Esophagus muscularis mucosa (tissue), 4 donors: ENCODE measurements at regions not wholly inside any gene's neighbourhood (a gene's known extent, or its start where the extent isn't known, plus 50 kb on each side); places are given as distances from the start of the nearest gene placed in this dataset.
A peak's percentile ranks its signal among the peaks of the same experiment; 100 is the strongest.

Experiments
- DNase-seq: peaks from one replicate; pipeline ENCODE4 v3.0.0-alpha.2; 2017; ENCODE audit errors: extremely low spot score
- H3K27ac ChIP-seq, 4 donors: fragments of 200-600 bp; sonication (generic); replicated peaks in 1 of 4; 1 replicate in 3 of 4; 2 replicates in 1 of 4; pipeline ENCODE4 v1.5.1; 2016 to 2019; ENCODE audit warnings: mild to moderate bottlenecking in 1 of 4
- H3K27me3 ChIP-seq, 4 donors: fragments of 200-600 bp; sonication (generic); one replicate each; pipeline versions ENCODE4 v1.5.1 to v1.6.0; 2016 to 2019
- H3K36me3 ChIP-seq, 4 donors: fragments of 200-600 bp; sonication (generic); one replicate each; pipeline ENCODE4 v1.5.1; 2016 to 2019
- H3K4me1 ChIP-seq, 4 donors: fragments of 200-600 bp; sonication (generic); one replicate each; pipeline ENCODE4 v1.5.1; 2016 to 2019
- H3K4me3 ChIP-seq, 4 donors: fragments of 200-600 bp; sonication (generic); 1 replicate in 2 of 4; 2 replicates in 2 of 4; pipeline ENCODE4 v1.5.1; 2016 to 2019; ENCODE audit warnings: mild to moderate bottlenecking in 4 of 4, moderate library complexity in 1 of 4
- H3K9me3 ChIP-seq, 4 donors: fragments of 200-600 bp; sonication (generic); 1 replicate in 3 of 4; 2 replicates in 1 of 4; pipeline ENCODE4 v1.5.1; 2016 to 2019
- CTCF ChIP-seq, 3 experiments: fragments of 200-600 bp in 2 of 3; fragments of 450-650 bp in 1 of 3; sonication (generic) in 2 of 3; IDR thresholded peaks; one replicate each; pipeline ENCODE4 v1.5.1; 2017 to 2019; ENCODE audit warnings: antibody characterized with exemption in 3 of 3, mild to moderate bottlenecking in 2 of 3, moderate library complexity in 1 of 3
- EP300 ChIP-seq: sonication (generic); formaldehyde crosslinking; IDR thresholded peaks from one replicate; pipeline ENCODE4 v1.6.1; 2017; ENCODE audit warnings: antibody characterized with exemption
- POLR2A ChIP-seq: fragments of 450-650 bp; IDR thresholded peaks from one replicate; pipeline ENCODE4 v1.6.1; 2017; ENCODE audit warnings: antibody characterized with exemption, moderate library complexity, mild to moderate bottlenecking, low read depth
- POLR2AphosphoS5 ChIP-seq, 2 donors: sonication (generic); formaldehyde crosslinking; IDR thresholded peaks; one replicate each; pipeline ENCODE4 v1.6.1; 2017; ENCODE audit warnings: antibody characterized with exemption in 2 of 2
- WGBS: methylation state at CpG from one replicate; pipeline ENCODE4 v1.1.5; 2018; 5-methylcytosine and 5-hydroxymethylcytosine counted together
- intact Hi-C: fragments of 100-400 bp; cut with DNase I; formaldehyde crosslinking; loops from one replicate; pipeline ENCODE4 v1.15.1; 2023

- Histone ChIP-seq H3K4me1 (peaks cover 50 to 84% (median 79%) of the 10 kb centered on the region in 4 donors), H3K27ac (peak overlapping the region; percentile 82 to 86 (median 85)), H3K36me3 (no peaks in the 10 kb centered on the region), H3K9me3 (no peaks in the 10 kb centered on the region), H3K4me3 (no peak overlapping the region), H3K27me3 (no peaks in the 10 kb centered on the region)
- TF ChIP-seq POLR2AphosphoS5 (IDR thresholded peaks at IDR 0.05) = peak; percentile 45 to 79
- TF ChIP-seq POLR2A = no peak
- DNase-seq = no peak
- intact Hi-C loops = no loop called here
- 37% methylated on average over 6 of the region's 6 CpGs for WGBS
Observed at GRCh38 chr6:44049163-44049988, 77.9 kb downstream of the MRPL14 start.

DNA sequence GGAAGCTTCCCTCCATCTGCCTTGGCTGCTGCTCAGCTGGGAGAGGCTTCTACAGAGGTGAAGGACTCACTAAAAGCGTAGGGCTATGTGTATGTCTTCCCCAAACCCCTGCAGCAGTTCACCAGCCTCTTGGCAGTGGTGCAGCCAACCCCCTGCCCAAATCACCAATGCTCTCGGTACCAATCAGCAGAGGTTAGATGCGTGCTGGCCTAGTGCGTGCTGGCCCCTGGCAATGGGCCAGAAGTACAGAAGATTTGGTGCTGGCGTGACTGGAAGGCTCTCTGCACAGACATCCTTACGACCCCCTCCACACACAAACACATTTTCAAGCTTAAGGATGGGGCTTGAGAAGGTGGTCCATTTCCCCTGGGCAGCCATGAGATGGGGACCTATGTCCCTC lies 79.0 kb downstream of the MRPL14 start:
- Histone ChIP-seq H3K27ac (peak overlapping the region; percentile 82 to 86 (median 85)), H3K9me3 (no peaks in the 10 kb centered on the region), H3K36me3 (no peaks in the 10 kb centered on the region), H3K4me1 (peaks cover 54 to 92% (median 88%) of the 10 kb centered on the region in 4 donors), H3K4me3 (no peak overlapping the region), H3K27me3 (no peaks in the 10 kb centered on the region)
- TF ChIP-seq CTCF (IDR thresholded peaks at IDR 0.05) (no peak), POLR2AphosphoS5 (IDR thresholded peaks at IDR 0.05) (no peak), EP300 (no peak), POLR2A (no peak)
- intact Hi-C loops = no loop called here
- no peak for DNase-seq
- WGBS = 89% methylated on average over 6 of the region's 6 CpGs

DNA sequence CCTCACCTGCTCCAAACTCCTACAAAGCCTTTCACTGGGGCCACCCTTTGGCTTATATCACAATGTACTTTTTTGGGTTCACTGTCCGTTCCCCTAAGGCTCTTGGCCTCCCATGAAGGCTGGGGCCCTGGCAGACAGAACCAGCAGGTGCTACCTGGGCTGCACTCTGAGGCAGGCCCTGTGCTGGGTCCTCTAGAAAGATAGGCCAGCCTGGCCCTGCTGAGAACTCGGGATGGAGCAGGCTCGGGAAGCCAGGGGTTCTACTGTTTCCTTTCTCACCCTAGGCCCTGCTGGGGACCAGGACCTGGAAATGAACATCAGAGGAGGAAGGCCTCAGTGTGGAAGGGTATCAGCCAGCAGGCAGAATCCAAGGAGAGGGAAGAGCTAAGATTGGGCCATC lies 79.5 kb downstream of the MRPL14 start:
- 92% methylated on average over 3 of the region's 3 CpGs for WGBS
- peaks cover 54 to 92% (median 91%) of the 10 kb centered on the region in 4 donors for H3K4me1 ChIP-seq
- H3K9me3 ChIP-seq = no peaks in the 10 kb centered on the region
- intact Hi-C loops = no loop called here
- DNase-seq = no peak
- TF ChIP-seq EP300 = no peak
- no peak for TF ChIP-seq POLR2A
- no peak for TF ChIP-seq POLR2AphosphoS5 (IDR thresholded peaks at IDR 0.05)
- no peaks in the 10 kb centered on the region for H3K36me3 ChIP-seq
- no peaks in the 10 kb centered on the region for H3K27me3 ChIP-seq
- no peak overlapping the region for H3K4me3 ChIP-seq
- peak overlapping the region; percentile 82 to 86 (median 85) for H3K27ac ChIP-seq

GRCh38 chr6:44047179-44047546 lies 80.1 kb downstream of the MRPL14 start:
- Histone ChIP-seq H3K27ac (peak overlapping the region; percentile 82 to 86 (median 85)), H3K36me3 (no peaks in the 10 kb centered on the region), H3K4me1 (peaks cover 49 to 92% (median 91%) of the 10 kb centered on the region in 4 donors), H3K27me3 (no peaks in the 10 kb centered on the region), H3K9me3 (no peaks in the 10 kb centered on the region), H3K4me3 (no peak overlapping the region)
- TF ChIP-seq CTCF (IDR thresholded peaks at IDR 0.05) (no peak), POLR2AphosphoS5 (IDR thresholded peaks at IDR 0.05) (no peak), POLR2A (no peak), EP300 (no peak)
- no peak for DNase-seq
- intact Hi-C loops = no loop called here
- WGBS = 48% methylated on average over 2 of the region's 2 CpGs

DNA sequence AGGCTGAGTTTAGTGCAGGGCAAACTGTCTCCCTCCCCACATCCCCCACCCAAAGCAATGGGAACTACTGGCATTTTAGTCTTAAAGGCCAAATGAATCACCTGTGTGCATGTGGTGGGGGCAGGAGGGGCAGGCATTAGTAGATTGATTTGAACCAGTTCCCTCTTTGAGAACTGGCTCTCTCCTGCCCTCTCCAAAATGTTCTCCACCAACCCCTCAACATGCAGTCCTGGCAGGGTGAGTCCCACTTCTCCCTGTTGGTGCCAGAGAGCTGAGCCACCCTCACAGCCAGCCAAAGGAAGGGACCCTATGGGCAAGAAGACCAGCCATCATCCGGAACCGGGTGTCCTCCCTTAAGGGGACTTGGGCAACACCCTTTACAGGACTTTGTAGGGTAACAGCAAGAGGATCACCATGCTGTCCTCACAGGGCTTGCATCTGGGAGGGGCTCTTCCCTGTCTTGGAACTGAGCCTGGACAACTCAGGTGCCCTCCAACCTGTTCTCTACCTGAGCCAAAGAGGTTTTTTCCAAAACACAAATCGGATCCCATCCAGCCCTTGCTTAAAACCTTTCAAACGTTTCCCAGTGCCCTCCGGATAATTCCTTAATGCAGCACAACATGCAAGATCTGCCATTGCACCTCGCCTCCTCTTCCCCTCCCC lies 80.6 kb downstream of the MRPL14 start:
- Histone ChIP-seq H3K36me3 (no peaks in the 10 kb centered on the region), H3K27me3 (no peaks in the 10 kb centered on the region), H3K9me3 (no peaks in the 10 kb centered on the region), H3K4me1 (peaks cover 46 to 92% (median 91%) of the 10 kb centered on the region in 4 donors), H3K4me3 (no peak overlapping the region), H3K27ac (peak overlapping the region in 3 of 4 donors; percentile 82 to 86 (median 86))
- DNase-seq = no peak
- WGBS = 66% methylated on average over 4 of the region's 6 CpGs
- intact Hi-C loops = no loop called here
- no peak for TF ChIP-seq POLR2AphosphoS5 (IDR thresholded peaks at IDR 0.05)
- no peak for TF ChIP-seq EP300
- no peak for TF ChIP-seq POLR2A
- TF ChIP-seq CTCF (IDR thresholded peaks at IDR 0.05) = no peak
